HL-60 (cell line): ENCODE measurements at regions not wholly inside any gene's neighbourhood (a gene's known extent, or its start where the extent isn't known, plus 50 kb on each side); places are given as distances from the start of the nearest gene placed in this dataset.

ENCODE experiments used
- CTCF ChIP-seq: IDR thresholded peaks from one replicate; pipeline ENCODE4 v1.5.1; 2011; ENCODE audit warnings: low read length, control low read depth, inconsistent platforms; ENCODE audit not compliant: insufficient read depth
- GABPA ChIP-seq: IDR thresholded peaks from 2 replicates; pipeline ENCODE4 v1.6.1; 2012; ENCODE audit warnings: low read depth
- POLR2AphosphoS5 ChIP-seq: IDR thresholded peaks from 2 replicates; pipeline ENCODE4 v1.6.1; 2012; ENCODE audit warnings: low read depth
- SPI1 ChIP-seq: IDR thresholded peaks from 2 replicates; pipeline ENCODE4 v1.6.1; 2012; ENCODE audit warnings: low read depth, mild to moderate bottlenecking, borderline replicate concordance

- TF ChIP-seq CTCF (no peak), POLR2AphosphoS5 (no peak), GABPA (no peak), SPI1 (no peak)
These were observed 53.6 kb upstream of the NT5E start for GRCh38 chr6:85396159-85396808.
